IgD-negative memory B cell (primary cell): ENCODE measurements at regions not wholly inside any gene's neighbourhood (a gene's known extent, or its start where the extent isn't known, plus 50 kb on each side); places are given as distances from the start of the nearest gene placed in this dataset.
"Not testable (repeated sequence)": the region's sequence is repeated elsewhere in the genome, so short reads cannot be mapped to it uniquely, and the experiment has no call there.

ENCODE experiments used
- H3K27ac Mint-ChIP-seq, 3 donors: one replicate each; pipeline ENCODE4 v1.8.0; 2020 to 2022; ENCODE audit warnings: mild to moderate bottlenecking in 3 of 3, mixed read lengths in 3 of 3, moderate library complexity in 1 of 3
- H3K27me3 Mint-ChIP-seq: one replicate; pipeline ENCODE4 v1.8.0; 2021; ENCODE audit warnings: mixed read lengths
- H3K36me3 Mint-ChIP-seq: one replicate; pipeline ENCODE4 v1.8.0; 2020; ENCODE audit warnings: mild to moderate bottlenecking, mixed read lengths
- H3K4me1 Mint-ChIP-seq, 3 donors: one replicate each; pipeline ENCODE4 v1.8.0; 2020 to 2022; ENCODE audit warnings: mixed read lengths in 3 of 3, mild to moderate bottlenecking in 1 of 3
- H3K4me3 Mint-ChIP-seq, 4 donors: one replicate each; pipeline ENCODE4 v1.8.0; 2020 to 2022; ENCODE audit warnings: mild to moderate bottlenecking in 4 of 4, mixed read lengths in 4 of 4, moderate library complexity in 3 of 4
- H3K9me3 Mint-ChIP-seq, 3 donors: one replicate each; pipeline ENCODE4 v1.8.0; 2020 to 2021; ENCODE audit warnings: mixed read lengths in 3 of 3, mild to moderate bottlenecking in 1 of 3

DNA sequence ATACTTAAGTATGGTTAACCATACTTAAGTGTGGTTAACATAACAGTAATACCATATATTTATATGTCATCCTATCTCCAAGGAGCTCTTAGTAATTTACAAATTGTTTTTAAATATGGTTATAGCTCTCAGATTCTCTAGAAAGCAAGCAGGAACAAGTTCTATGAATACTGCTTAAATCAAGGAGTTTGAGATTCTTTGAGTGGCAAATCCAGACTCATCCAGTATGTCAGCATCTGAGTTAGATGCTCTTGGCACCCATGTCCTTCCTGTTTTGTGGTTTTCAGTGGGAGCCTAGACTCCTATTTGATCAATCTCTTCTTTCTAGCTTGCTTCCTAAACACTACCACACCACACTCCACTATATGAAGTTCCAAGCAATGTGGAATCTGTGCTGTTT, 114.7 kb upstream of the GDNF start:
- H3K4me1 Mint-ChIP-seq, result no peaks in the 10 kb centered on the region
- H3K9me3 Mint-ChIP-seq, result peaks cover 7 to 20% (median 14%) of the 10 kb centered on the region in 3 donors
- no peaks in the 10 kb centered on the region for H3K27me3 Mint-ChIP-seq
- no peak overlapping the region for H3K27ac Mint-ChIP-seq
- peaks cover 1% of the 10 kb centered on the region for H3K36me3 Mint-ChIP-seq
- H3K4me3 Mint-ChIP-seq, result no peak overlapping the region

DNA sequence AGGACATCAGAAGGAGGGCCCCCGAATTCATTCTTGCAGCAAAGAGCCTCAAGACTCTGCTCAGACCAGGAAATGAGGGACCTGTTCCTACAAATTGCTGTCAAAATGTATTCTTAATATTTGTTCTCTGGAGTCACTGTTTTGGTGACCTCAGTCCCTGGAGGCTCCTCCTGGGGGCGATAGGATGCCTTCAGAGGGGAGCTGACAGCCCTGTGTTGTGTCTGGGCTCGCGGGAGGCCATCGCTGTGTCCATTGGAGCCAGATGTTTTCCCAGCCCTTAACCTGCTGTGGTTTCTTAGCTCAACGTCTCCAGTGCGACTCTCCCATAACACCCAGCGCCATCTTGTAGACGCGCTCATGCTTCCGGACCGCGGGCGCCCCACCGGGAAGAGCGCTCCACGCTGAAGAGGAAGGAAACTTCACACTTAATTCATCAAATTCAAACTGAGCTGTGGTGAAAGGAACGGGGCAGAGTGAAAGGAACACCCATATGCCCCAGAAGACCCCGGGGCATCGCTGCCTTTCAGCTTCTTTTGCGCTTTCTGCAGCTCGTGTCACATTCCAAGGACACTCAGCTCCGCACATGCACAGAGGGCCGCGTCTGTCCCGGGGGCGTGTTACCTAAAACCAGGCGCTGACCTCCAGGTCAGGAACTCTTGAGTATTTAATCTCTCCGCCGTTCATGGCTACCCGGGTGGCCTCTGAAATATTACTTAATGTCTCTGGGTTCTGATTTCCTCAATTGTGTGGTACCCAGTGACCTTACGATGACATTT, 112.3 kb upstream of the GDNF start:
- Mint-ChIP-seq H3K4me1 (no peaks in the 10 kb centered on the region), H3K9me3 (peaks cover 3 to 10% (median 3%) of the 10 kb centered on the region in 3 donors), H3K27me3 (no peaks in the 10 kb centered on the region), H3K36me3 (peaks cover 1% of the 10 kb centered on the region), H3K4me3 (no peak overlapping the region), H3K27ac (no peak overlapping the region)

DNA sequence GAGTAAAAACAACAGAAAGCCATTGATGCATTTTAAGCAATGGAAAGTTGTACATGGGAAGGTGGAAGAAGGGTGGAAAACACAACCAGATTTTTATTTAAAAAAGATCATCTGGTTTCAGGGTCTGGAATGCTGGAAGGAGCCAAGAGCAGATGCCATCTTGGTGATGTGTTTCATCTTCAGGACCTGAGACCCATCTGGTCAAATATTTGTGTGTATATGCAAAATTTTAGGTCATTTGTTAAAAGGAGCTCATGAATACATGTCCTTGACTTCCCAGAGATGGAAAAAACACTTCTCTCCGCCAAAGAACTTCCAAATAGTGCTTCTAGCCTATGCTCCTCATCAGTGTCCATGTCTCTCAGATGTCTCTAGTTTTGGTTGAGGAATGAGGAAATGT, 110.6 kb upstream of the GDNF start:
- Mint-ChIP-seq H3K9me3 (peaks cover 3 to 10% (median 3%) of the 10 kb centered on the region in 3 donors), H3K4me1 (no peaks in the 10 kb centered on the region), H3K27me3 (no peaks in the 10 kb centered on the region), H3K4me3 (no peak overlapping the region), H3K36me3 (peaks cover 1% of the 10 kb centered on the region), H3K27ac (no peak overlapping the region)

DNA sequence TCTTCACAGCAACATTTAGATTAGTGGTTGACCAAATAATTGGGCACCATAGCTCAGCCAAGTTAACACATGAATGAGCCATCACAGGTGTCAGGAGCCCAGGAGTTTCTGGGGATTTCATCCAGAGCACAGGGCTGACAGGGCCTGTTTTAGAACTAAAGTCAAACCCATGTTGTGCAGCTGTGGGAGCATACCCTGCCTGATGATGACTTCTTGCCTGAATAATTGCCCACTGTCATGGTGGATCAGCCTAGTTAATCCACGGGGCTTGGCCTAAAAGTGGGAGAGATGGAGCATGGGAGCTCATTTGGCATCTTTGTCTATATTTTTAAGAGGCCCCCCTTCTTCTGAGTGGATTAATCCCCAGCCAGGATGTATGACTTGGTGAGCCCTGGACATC, 105.6 kb upstream of the GDNF start:
- peaks cover 0 to 7% (median 0%) of the 10 kb centered on the region in 3 donors for H3K9me3 Mint-ChIP-seq
- no peak overlapping the region for H3K27ac Mint-ChIP-seq
- H3K36me3 Mint-ChIP-seq, result peaks cover 4% of the 10 kb centered on the region

DNA sequence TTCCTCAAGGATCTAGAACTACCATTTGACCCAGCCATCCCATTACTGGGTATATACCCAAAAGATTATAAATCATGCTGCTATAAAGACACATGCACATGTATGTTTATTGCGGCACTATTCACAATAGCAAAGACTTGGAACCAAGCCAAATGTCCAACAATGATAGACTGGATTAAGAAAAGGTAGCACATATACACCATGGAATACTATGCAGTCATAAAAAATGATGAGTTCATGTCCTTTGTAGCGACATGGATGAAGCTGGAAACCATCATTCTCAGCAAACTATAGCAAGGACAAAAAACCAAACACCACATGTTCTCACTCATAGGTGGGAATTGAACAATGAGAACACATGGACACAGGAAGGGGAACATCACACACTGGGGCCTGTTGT, 103.3 kb upstream of the GDNF start:
- not testable (repeated sequence) for H3K27ac Mint-ChIP-seq

More for the DNA sequence above, 105.6 kb upstream of the GDNF start:
- H3K27me3 Mint-ChIP-seq, result no peaks in the 10 kb centered on the region
- H3K4me3 Mint-ChIP-seq, result no peak overlapping the region
- no peaks in the 10 kb centered on the region for H3K4me1 Mint-ChIP-seq

DNA sequence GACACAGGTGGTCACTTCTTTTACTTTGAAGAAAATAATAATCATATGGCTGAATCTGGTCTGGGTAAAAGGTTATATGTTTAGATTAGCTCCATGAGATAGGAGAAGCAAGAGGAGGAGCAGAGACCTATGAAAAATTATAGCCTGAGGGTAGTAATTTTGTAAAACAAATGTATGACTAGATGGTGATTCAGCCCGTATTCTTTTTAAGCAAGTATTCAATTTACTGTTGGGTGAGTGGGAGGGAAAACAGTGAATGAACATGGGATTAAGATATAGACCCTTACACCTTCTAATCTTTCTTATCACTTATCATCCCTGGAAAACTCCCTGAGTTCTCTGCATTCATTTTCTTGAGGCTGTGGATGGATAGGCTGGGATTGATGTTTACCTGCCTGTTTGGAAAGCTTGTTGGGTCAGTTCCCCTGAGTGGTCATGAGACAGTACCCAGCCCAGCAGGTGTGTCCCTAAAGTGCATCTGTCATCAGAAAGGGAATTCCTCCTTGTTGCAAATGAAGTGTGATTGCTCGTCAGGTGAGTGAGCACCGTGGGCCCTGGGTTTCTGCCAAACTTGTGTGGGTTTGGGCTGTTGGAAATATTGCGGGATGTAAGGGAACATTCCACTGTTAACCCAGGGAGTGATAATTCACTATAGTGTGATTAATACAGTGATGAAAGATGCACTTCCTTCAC, 101.2 kb upstream of the GDNF start:
- Mint-ChIP-seq H3K27me3 (no peaks in the 10 kb centered on the region), H3K36me3 (peaks cover 3% of the 10 kb centered on the region), H3K4me3 (no peak overlapping the region), H3K9me3 (peaks cover under 1 to 11% (median 5%) of the 10 kb centered on the region in 3 donors), H3K4me1 (no peaks in the 10 kb centered on the region), H3K27ac (no peak overlapping the region)

More for the DNA sequence above, 103.3 kb upstream of the GDNF start:
- not testable (repeated sequence) for H3K9me3 Mint-ChIP-seq, H3K27me3 Mint-ChIP-seq, H3K4me3 Mint-ChIP-seq, H3K4me1 Mint-ChIP-seq, H3K36me3 Mint-ChIP-seq

DNA sequence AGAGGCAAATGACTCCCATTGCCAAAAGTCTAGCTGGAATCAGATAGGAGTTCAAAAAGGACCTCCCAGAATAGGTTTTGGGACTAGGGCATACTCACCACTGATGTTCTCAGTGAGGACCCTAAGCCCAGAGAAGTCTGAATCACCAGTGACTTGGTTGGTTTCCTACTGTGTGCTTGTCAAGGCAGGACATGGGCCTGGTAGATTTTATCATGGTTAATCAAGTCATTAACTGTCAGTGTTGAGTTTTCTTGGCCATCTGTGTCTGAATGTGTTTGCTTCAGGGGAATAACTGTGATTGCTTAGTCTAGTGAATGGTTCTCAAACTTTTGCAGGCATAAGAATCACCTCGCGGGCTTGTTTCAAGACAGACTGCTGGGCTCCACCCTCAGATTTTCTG, 99.0 kb upstream of the GDNF start:
- H3K9me3 Mint-ChIP-seq, result peaks cover 2 to 11% (median 5%) of the 10 kb centered on the region in 3 donors
- peaks cover 3% of the 10 kb centered on the region for H3K36me3 Mint-ChIP-seq
- H3K4me3 Mint-ChIP-seq, result no peak overlapping the region
- no peak overlapping the region for H3K27ac Mint-ChIP-seq
- H3K27me3 Mint-ChIP-seq, result no peaks in the 10 kb centered on the region
- H3K4me1 Mint-ChIP-seq, result peaks cover 0 to 2% (median 0%) of the 10 kb centered on the region in 3 donors

DNA sequence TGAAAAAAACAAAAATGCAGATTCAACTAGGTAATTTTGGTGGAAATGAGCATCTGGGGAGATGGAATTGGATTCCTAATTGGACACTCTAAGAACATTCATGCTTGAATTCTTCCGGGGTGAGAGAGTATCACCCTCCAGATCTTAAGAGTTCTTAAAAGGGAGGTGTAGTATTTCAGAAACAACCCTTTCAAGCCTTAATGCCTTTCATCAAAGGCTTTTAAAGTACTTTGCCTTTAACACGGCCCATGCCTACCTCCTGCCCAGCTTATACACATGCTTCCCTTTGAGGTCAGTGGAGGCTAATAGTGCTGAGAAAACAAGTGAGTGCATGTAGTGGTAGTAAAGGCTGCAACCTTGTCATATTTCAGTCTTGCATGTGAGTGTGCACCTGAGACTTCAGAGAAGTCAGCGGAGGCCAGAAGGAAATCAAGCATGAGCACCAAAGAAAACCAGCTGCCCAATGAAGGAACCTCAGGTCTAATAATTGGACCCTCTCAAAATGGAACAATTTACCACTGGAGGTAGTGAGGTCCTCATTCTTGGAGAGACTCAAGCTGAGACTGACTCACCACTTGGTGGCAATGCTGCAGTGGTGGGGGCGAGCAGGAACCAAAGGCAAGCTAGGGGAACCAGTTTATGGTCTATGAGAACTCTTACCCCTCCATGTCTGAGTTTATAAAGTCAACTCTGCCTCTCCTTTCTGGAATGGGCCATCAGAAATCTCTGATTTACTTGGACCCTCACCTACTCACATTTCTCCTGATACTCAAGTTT, 98.4 kb upstream of the GDNF start:
- no peaks in the 10 kb centered on the region for H3K27me3 Mint-ChIP-seq
- H3K27ac Mint-ChIP-seq, result no peak overlapping the region
- H3K4me1 Mint-ChIP-seq, result peaks cover 0 to 2% (median 0%) of the 10 kb centered on the region in 3 donors
- H3K36me3 Mint-ChIP-seq, result no peaks in the 10 kb centered on the region
- peaks cover 2 to 9% (median 5%) of the 10 kb centered on the region in 3 donors for H3K9me3 Mint-ChIP-seq
- H3K4me3 Mint-ChIP-seq, result no peak overlapping the region

DNA sequence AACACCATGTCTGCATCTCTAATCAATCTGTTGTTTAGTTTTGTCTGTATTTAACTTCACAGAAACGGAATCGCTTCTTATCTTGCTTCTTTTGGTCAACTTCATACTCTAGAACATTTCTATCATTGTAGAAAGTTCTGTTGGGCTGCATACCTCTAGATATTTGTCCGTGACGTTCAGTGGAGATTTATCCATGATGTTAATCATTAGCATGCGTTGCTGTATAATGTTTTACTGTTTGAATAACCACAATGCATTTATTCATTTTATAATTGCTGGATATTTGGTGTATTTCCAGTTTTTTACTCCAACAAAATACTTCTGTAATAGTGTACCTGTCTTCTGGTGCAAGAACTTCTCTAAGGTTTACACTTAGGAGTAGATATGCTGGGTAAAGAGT, 96.2 kb upstream of the GDNF start:
- Mint-ChIP-seq H3K9me3 (peaks cover 2 to 11% (median 9%) of the 10 kb centered on the region in 3 donors), H3K4me3 (no peak overlapping the region), H3K27me3 (no peaks in the 10 kb centered on the region), H3K4me1 (peaks cover 0 to 2% (median 0%) of the 10 kb centered on the region in 3 donors), H3K27ac (no peak overlapping the region), H3K36me3 (no peaks in the 10 kb centered on the region)

DNA sequence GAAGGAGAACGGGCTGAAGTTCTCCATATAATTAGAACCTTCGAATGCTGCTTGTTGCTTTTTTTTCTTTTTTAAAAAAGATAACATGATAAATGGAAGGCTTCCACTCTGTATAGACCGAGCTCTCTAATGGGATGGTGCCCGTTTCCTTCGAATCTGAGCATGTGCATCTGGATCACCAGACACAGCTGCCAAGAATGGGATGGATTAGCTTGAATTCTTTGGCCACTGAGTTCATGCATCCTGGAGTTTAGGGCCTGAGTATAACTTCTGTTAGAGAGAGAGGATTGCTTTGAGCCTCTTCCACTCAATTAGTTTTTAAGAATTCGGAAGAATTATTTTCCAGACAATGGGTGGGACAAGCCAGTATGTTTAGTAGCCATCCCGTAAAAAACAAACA, 93.7 kb upstream of the GDNF start:
- H3K27me3 Mint-ChIP-seq, result no peaks in the 10 kb centered on the region
- no peaks in the 10 kb centered on the region for H3K36me3 Mint-ChIP-seq
- H3K9me3 Mint-ChIP-seq, result peaks cover 2 to 11% (median 9%) of the 10 kb centered on the region in 3 donors
- no peak overlapping the region for H3K4me3 Mint-ChIP-seq
- no peak overlapping the region for H3K27ac Mint-ChIP-seq
- H3K4me1 Mint-ChIP-seq, result peaks cover 0 to 2% (median 0%) of the 10 kb centered on the region in 3 donors

DNA sequence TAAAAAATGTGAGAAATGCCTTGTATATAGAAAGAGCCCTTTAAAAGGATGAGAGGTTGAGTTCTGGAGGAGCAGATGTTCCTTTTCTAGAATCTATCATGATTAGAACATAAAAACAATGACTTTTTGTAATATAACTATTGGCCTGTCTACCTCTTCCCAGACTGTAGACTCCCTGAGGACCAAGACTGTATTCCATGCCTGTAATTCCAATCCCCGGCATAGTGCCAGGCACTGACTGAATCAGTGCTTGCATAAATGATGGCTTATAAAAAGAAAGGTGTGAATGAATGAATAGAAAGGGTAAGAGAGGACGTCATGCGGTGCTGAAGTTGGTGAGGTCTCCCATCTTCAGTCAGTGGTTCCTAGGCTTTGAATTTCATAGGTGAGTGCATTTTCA, 92.6 kb upstream of the GDNF start:
- Mint-ChIP-seq H3K4me3 (no peak overlapping the region), H3K27me3 (no peaks in the 10 kb centered on the region), H3K36me3 (no peaks in the 10 kb centered on the region), H3K4me1 (peaks cover 0 to 2% (median 0%) of the 10 kb centered on the region in 3 donors), H3K9me3 (peaks cover 2 to 11% (median 5%) of the 10 kb centered on the region in 3 donors), H3K27ac (no peak overlapping the region)

DNA sequence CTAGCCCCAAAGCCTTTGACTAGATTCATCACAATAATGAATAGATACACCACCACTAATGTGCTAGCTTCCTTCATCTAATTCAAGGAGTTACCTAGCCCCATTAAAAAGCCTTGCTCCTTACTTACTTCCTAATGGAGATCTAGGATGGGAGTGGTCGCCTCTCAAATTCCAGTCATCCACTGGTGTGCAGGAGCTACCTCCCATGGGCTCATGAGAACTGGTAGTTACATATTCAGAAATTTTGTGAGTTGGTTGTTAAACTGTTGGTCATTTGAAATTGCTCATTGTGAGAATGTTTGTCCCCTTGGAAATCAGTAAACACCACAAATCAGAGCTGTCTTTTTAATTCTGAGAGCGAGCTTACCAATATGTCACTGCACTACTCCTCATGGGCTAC, 91.7 kb upstream of the GDNF start:
- Mint-ChIP-seq H3K4me1 (peaks cover 0 to 2% (median 0%) of the 10 kb centered on the region in 3 donors), H3K9me3 (peaks cover 1 to 6% (median 2%) of the 10 kb centered on the region in 3 donors), H3K36me3 (no peaks in the 10 kb centered on the region), H3K27ac (no peak overlapping the region), H3K27me3 (no peaks in the 10 kb centered on the region), H3K4me3 (peak overlapping the region in 1 of 4 donors; percentile 14)

DNA sequence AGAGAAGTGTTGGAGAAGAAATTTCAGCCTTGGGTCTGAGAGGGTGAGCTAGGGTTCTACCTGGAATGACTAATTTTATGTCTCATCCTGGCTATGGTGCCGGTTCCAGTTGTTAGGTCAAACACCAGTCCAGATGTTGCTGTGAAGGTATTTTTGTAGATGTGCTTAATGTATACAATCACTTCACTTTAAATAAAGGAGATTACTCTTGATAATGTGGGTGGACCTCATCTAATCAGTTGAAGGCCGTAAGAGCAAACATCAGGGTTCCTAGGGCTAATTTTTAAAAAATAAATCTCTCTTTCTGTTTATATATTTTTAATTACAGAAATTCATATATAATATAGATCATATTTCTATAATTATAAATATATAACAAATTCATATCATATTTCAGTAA, 90.5 kb upstream of the GDNF start:
- peaks cover 0 to 6% (median 1%) of the 10 kb centered on the region in 3 donors for H3K9me3 Mint-ChIP-seq
- peaks cover 0 to 2% (median 0%) of the 10 kb centered on the region in 3 donors for H3K4me1 Mint-ChIP-seq
- H3K36me3 Mint-ChIP-seq, result no peaks in the 10 kb centered on the region
- no peak overlapping the region for H3K4me3 Mint-ChIP-seq
- H3K27ac Mint-ChIP-seq, result no peak overlapping the region
- peaks cover 1% of the 10 kb centered on the region for H3K27me3 Mint-ChIP-seq

DNA sequence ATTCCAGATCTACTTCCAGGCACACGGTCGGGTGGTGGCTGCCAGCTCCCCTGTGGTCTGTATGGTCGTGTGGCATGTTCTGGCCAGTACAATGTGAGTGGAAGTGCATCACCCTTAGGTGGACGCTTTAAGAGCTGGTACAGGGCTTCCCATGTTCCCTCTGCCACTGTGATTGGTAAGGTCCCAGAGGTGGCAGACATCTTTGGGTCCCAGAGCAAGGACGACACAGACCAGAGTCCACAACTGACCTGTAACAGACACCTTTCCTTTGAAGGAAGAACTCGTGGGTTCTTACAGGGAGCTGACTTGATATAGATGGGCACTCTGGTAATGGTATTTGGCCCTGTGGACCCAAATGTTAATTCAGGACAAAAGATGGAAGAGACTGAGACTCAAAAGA, 90.0 kb upstream of the GDNF start:
- Mint-ChIP-seq H3K4me3 (no peak overlapping the region), H3K9me3 (peaks cover 0 to 6% (median 1%) of the 10 kb centered on the region in 3 donors), H3K27me3 (peaks cover 4% of the 10 kb centered on the region), H3K4me1 (peaks cover 0 to 2% (median 0%) of the 10 kb centered on the region in 3 donors), H3K27ac (no peak overlapping the region), H3K36me3 (no peaks in the 10 kb centered on the region)

DNA sequence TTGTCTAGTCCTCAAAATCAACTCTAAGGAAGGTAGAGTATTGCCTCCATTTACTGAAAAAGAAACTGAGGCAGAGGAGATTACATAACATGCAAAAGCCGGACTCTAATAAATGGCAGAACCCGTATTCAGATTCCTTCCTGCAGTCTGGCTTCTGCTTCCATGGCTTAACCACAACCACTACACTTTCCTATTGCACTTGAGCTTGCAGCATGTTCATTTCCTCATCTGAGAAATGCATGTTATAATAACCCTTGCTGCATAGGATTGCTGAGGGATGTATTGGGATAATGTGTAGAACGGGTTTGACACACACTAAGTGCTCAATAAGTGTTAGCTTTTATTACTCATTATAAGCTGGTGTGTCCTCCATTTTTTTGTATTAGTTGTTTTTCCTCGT, 87.9 kb upstream of the GDNF start:
- H3K27ac Mint-ChIP-seq, H3K36me3 Mint-ChIP-seq, H3K9me3 Mint-ChIP-seq, H3K4me1 Mint-ChIP-seq, H3K4me3 Mint-ChIP-seq, H3K27me3 Mint-ChIP-seq: not testable (repeated sequence)
